MCF 10A (cell line): ENCODE measurements at regions not wholly inside any gene's neighbourhood (a gene's known extent, or its start where the extent isn't known, plus 50 kb on each side); places are given as distances from the start of the nearest gene placed in this dataset.

Experiments used
- BruUV-seq: library from RNA; stranded (reverse); fragments of 400-500 nt; replicated peaks from 2 replicates; lab custom pipeline; 2021; lab: Mats Ljungman, UMichigan
- CTCF ChIA-PET: fragments of 300-600 bp; sonication (Branson Sonifier 250); formaldehyde crosslinking; extraction: SDS; loops from one replicate; lab custom pipeline; 2021; ENCODE audit warnings: antibody characterized with exemption, inconsistent platforms; lab: Yijun Ruan, JAX
- POLR2A ChIA-PET: fragments of 300-600, 350-650 bp; sonication (Branson Sonifier 250); formaldehyde crosslinking; extraction: SDS; loops from one replicate; lab custom pipeline; 2020; ENCODE audit warnings: antibody characterized with exemption, inconsistent platforms; lab: Yijun Ruan, JAX
- DNase-seq: peaks from one replicate; pipeline ENCODE4 v3.0.0-alpha.2; 2018; ENCODE audit not compliant: unreplicated experiment
- H3K27ac Mint-ChIP-seq: one replicate; pipeline ENCODE4 v1.8.0; 2022; ENCODE audit warnings: mild to moderate bottlenecking, low read depth, mixed read lengths; ENCODE audit not compliant: unreplicated experiment
- H3K27me3 Mint-ChIP-seq: one replicate; pipeline ENCODE4 v1.8.0; 2022; ENCODE audit warnings: mixed read lengths; ENCODE audit not compliant: insufficient read depth, unreplicated experiment
- H3K36me3 Mint-ChIP-seq: one replicate; pipeline ENCODE4 v1.8.0; 2022; ENCODE audit warnings: mild to moderate bottlenecking, moderate library complexity, mixed read lengths; ENCODE audit not compliant: insufficient read depth, unreplicated experiment
- H3K4me1 Mint-ChIP-seq: one replicate; pipeline ENCODE4 v1.8.0; 2022; ENCODE audit warnings: mixed read lengths; ENCODE audit not compliant: insufficient read depth, unreplicated experiment
- H3K4me3 Mint-ChIP-seq: one replicate; pipeline ENCODE4 v1.8.0; 2022; ENCODE audit warnings: mild to moderate bottlenecking, moderate library complexity, mixed read lengths; ENCODE audit not compliant: unreplicated experiment
- H3K9me3 Mint-ChIP-seq: one replicate; pipeline ENCODE4 v1.8.0; 2022; ENCODE audit warnings: mixed read lengths; ENCODE audit not compliant: unreplicated experiment
- CTCF ChIP-seq: fragments of 200-600 bp; IDR thresholded peaks from one replicate; pipeline ENCODE4 v1.8.0; 2022; ENCODE audit warnings: antibody characterized with exemption, mild to moderate bottlenecking; ENCODE audit not compliant: unreplicated experiment
- intact Hi-C: fragments of 100-400 bp; cut with micrococcal nuclease; formaldehyde crosslinking; loops from 2 replicates; pipeline ENCODE4 v1.14.1; 2022

GRCh38 chr3:86175051-86175536 lies 815.9 kb downstream of the VGLL3 start:
- H3K27me3 Mint-ChIP-seq = peaks cover 35% of the 10 kb centered on the region
- TF ChIP-seq CTCF = no peak
- H3K36me3 Mint-ChIP-seq = no peaks in the 10 kb centered on the region
- ChIA-PET CTCF (no interaction called here), POLR2A (interaction anchor here (0.6 kb wide), 1 partner anchor 218 kb away, joined by 3 read pairs; no protein-coding TSS in a partner anchor)
- no peak for DNase-seq
- BruUV-seq = no TSS peak
- no peaks in the 10 kb centered on the region for H3K4me1 Mint-ChIP-seq
- intact Hi-C loops = no loop called here
- H3K27ac Mint-ChIP-seq = no peak overlapping the region
- no peak overlapping the region for H3K4me3 Mint-ChIP-seq
- H3K9me3 Mint-ChIP-seq = no peaks in the 10 kb centered on the region

GRCh38 chr3:86173401-86173800 lies 817.5 kb downstream of the VGLL3 start:
- H3K9me3 Mint-ChIP-seq = no peaks in the 10 kb centered on the region
- no peak overlapping the region for H3K4me3 Mint-ChIP-seq
- POLR2A ChIA-PET = no interaction called here
- no peaks in the 10 kb centered on the region for H3K36me3 Mint-ChIP-seq
- H3K27me3 Mint-ChIP-seq = peaks cover 35% of the 10 kb centered on the region
- no TSS peak for BruUV-seq
- intact Hi-C loops = no loop called here
- CTCF ChIA-PET = no interaction called here
- DNase-seq = no peak
- H3K4me1 Mint-ChIP-seq = no peaks in the 10 kb centered on the region
- TF ChIP-seq CTCF = no peak
- H3K27ac Mint-ChIP-seq = no peak overlapping the region

- H3K36me3 Mint-ChIP-seq = no peaks in the 10 kb centered on the region
- DNase-seq = no peak
- BruUV-seq = no TSS peak
- ChIA-PET POLR2A (no interaction called here), CTCF (interaction anchor here (0.7 kb wide), 1 partner anchor 10 kb away, joined by 3 read pairs; no protein-coding TSS in a partner anchor)
- intact Hi-C loops = no loop called here
- H3K4me1 Mint-ChIP-seq = no peaks in the 10 kb centered on the region
- no peak overlapping the region for H3K4me3 Mint-ChIP-seq
- H3K9me3 Mint-ChIP-seq = no peaks in the 10 kb centered on the region
- TF ChIP-seq CTCF = no peak
- peaks cover 10% of the 10 kb centered on the region for H3K27me3 Mint-ChIP-seq
- H3K27ac Mint-ChIP-seq = no peak overlapping the region
These were observed 822.4 kb downstream of the VGLL3 start for GRCh38 chr3:86168512-86168911.

GRCh38 chr3:86162521-86162920 lies 828.4 kb downstream of the VGLL3 start:
- intact Hi-C loops = no loop called here
- Mint-ChIP-seq H3K9me3 (no peaks in the 10 kb centered on the region), H3K36me3 (no peaks in the 10 kb centered on the region), H3K27ac (no peak overlapping the region), H3K4me3 (no peak overlapping the region), H3K27me3 (peaks cover 26% of the 10 kb centered on the region), H3K4me1 (no peaks in the 10 kb centered on the region)
- ChIA-PET CTCF (no interaction called here), POLR2A (no interaction called here)
- no peak for TF ChIP-seq CTCF
- DNase-seq = no peak
- no TSS peak for BruUV-seq
